NCI-H2196 (cell line): ENCODE measurements at regions not wholly inside any gene's neighbourhood (a gene's known extent, or its start where the extent isn't known, plus 50 kb on each side); places are given as distances from the start of the nearest gene placed in this dataset.
"Not testable (repeated sequence)": the region's sequence is repeated elsewhere in the genome, so short reads cannot be mapped to it uniquely, and the experiment has no call there.

Experiments used
- DNase-seq: peaks from one replicate; lab custom pipeline; 2025; ENCODE audit not compliant: unreplicated experiment; lab: John Stamatoyannopoulos, UW

DNA sequence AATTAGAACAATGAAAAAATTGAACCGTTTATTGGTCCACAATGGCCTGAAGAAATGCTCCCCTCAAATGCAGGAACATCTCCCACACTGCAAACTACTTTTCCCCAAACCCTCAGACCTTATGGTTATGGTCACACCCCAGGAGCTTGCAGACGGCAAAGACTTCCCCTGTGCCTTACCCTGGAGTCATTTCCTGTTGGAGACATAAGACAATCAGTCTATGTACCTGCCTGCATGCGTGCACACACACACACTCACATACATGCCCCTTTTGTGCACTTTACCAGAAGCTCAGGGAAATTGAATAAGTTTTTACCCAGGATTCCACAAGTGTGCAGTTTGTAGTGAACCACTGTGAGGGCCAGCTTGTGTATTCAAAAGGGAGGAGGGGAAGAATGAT is 281.9 kb upstream of the CELF4 start:
- DNase-seq = no peak

GRCh38 chr18:37846996-37847395 is 281.4 kb upstream of the CELF4 start:
- DNase-seq = no peak

DNA sequence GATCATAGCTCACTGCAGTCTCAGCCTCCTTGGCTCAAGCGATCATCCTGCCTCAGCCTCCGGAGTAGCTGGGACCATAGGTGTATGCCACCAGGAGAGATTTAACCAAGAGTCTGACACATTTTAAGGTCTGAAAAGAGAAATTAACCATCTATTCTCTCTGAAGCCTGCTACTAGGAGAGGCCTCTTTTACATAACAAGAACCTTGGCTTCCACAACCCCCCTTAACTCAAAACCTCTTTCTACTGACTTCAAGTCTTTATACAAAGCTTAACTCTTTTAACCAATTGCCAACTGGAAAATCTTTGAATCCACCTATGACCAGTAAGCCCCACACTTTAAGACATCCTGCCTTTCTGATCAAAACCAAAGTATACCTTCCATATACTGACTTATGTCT is 279.9 kb upstream of the CELF4 start:
- DNase-seq = no peak

DNA sequence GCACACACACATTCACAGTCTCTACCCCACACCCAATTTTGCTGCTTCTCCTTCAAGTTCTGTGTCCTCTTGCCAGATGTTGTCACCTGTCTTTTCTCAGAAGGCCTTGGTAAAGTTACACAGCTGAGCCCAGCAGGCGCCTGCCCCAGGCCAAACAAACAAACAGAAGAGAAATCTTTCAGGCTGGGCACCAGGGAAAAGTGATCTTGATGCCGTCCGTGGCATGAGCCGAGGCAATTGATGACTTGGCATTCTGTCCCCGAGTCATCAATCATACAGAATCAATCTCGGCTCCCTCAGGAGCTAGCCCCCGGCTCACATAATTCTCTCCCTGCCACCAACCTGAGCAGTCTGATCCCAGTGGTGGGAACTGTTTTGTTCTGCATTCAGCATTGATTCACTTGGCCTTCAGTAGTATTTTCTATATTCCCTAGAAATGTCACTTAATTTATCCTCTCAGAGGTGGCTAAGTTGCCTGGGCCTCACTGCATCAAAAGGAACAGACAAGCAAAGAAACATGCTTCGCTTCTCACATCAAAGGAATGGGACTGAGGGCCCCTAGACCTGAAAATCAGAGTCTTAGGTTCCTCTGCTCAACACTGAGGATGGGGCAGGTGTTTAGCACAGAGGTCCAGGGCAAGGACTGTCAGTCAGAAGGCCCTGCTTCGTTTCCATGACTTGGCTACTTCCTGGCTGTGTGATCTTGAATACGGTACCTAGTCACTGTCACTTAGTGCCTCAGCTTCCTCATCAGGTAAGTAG is 278.8 kb upstream of the CELF4 start:
- DNase-seq = no peak

DNA sequence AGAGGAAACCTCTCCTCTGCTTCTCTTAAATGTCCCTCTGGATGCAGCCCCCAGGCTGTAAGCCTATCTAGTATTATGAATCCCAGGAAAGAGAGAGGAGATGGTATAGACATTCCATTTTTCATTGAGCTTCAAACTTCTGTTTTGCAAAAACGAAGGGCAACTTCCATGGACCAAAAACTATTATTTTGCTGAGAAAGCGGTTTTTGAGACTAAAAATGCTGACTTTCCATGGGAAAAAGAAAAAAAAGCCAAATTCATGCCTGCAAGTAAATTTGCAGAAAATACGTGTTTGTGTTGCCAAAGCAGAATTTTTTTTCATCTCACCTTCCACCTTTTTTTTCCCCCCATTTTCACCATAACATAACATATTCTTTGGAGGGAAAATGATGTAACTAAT is 272.5 kb upstream of the CELF4 start:
- DNase-seq = no peak

DNA sequence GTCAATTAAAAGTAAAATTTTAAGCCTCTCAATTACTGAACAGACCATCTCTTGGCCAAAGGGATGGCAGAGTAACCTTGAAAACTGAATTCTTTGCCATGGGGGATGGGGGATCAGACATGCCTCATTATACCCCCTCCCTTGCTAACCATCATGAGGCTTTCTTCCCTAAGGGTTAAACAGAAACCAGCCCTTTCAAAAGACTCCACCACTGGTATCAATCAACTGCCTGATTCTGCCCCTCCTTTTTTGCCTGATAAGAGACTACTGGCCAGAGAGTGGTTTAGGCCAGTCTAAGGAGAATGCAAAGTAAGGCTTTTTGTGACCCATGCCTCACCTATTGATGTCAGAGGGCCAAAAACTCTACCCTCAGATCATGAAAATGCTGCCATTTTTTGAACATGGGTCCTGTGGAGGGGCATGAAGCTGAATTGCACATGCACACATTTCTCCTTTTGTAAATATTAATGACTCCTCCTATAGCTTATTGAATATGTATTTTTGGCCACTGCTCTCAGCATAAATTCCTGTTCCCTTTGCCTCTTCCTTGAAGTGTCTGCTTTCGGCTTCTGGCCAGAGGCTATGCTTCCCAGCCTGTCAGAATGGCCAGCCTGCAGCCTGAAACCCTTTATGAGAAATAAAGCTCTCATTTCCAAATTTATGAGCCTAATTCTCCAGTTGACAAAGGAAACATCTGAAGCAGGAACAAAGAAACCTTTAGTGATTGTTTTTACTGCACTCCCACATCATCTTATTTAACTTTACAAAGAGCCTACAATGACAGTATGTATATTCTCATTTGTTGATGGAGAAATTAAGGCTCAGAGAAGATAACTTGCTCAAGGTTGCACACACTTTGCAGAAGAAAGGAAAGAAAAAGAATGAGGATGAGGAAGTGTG is 270.7 kb upstream of the CELF4 start:
- no peak for DNase-seq

DNA sequence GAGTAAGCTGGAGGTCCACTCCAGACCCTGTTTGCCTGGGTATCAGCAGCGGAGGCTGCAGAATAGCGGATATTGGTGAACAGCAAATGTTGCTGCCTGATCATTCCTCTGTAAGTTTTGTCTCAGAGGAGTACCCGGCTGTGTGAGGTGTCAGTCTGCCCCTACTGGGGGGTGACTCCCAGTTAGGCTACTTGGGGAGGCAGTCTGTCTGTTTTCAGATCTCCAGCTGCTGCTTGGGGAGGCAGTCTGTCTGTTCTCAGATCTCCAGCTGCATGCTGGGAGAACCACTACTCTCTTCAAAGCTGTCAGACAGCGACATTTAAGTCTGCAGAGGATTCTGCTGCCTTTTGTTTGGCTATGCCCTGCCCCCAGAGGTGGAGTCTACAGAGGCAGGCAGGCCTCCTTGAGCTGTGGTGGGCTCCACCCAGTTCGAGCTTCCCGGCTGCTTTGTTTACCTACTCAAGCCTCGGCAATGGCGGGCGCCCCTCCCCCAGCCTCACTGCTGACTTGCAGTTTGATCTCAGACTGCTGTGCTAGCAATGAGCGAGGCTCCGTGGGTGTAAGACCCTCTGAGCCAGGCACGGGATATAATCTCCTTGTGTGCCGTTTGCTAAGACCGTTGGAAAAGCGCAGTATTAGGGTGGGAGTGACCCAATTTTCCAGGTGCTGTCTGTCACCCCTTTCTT is 266.6 kb upstream of the CELF4 start:
- not testable (repeated sequence) for DNase-seq

GRCh38 chr18:37812961-37813360 is 247.4 kb upstream of the CELF4 start:
- DNase-seq = no peak

DNA sequence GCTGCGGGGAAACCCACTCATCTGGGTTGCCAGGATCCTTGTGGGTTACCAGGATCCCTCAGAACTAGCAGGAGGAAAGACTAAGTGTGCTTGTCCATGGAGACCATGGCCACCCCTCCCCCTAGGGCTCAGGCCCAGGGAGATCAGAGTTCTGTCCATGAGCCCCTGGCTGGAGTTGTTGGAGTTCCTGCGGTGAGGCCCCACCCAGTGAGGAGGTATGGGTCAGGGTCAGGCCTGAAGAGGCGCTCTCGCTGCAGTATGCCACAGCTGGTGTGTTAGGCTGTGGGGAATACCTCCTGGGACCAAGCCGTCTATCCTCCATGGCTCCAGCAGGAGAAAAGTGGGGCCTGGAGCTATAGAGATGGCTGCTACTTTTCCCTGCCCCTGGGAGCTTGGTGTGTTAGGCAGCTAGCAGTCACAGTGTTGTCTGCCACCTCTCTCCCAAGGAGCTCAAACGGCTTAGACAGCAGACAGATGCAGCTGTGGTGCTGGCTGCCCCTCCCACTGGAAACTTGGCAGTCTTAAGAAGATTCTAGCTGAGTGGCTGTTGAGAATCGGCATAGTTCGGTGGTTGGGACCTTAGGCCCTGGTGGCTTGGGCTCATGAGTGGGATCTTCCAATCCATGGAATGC is 240.3 kb upstream of the CELF4 start:
- no peak for DNase-seq

DNA sequence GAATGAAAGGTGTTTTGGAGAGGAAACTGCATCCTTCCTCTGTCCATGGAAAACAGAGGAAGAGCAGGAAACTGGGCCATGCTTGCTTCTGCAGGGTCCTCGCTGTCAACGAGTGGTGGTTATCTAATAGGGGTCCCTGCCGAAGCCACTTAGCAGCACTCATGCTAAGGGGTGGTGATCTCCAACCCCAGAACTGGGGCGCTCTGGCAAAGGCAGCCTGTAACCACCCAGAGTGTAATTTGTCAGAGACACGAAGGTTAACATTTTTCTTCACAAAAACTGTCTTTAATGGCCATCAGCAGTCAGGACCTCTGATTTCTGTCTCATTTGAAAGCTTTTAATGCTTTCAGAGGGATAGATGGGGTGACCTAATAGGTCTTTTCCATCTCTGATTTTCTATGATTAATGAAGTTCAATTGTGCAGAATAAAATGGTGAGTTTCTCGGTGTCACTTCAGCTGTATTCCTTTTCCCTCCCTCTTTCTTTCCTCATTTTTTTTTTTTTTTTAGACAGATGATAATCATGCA is 231.3 kb upstream of the CELF4 start:
- DNase-seq = no peak

- no peak for DNase-seq
These were observed 221.9 kb upstream of the CELF4 start for GRCh38 chr18:37787452-37787851.

DNA sequence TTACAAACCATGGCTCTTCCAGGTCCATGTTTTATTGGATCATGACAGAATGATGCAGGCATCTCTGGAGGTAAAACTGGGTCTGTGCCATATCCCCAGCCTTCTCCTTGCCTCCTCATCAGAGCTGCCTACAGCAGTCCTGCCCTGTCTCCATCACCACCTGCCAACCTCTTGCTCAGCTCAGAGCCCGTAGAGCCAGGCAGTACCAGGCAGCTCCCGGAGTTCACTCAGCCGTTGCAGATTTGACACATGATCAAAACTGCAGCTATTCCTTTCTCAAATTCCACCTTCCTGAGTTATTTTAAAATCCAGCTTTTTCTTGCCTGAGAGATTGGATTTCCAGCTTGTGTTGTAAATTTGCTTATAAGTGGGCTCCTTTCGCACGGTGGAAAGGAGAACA is 218.2 kb upstream of the CELF4 start:
- DNase-seq = no peak

GRCh38 chr18:37779220-37779619 is 213.6 kb upstream of the CELF4 start:
- no peak for DNase-seq

GRCh38 chr18:37778417-37779165 is 213.0 kb upstream of the CELF4 start:
- peak; percentile 47 for DNase-seq

DNA sequence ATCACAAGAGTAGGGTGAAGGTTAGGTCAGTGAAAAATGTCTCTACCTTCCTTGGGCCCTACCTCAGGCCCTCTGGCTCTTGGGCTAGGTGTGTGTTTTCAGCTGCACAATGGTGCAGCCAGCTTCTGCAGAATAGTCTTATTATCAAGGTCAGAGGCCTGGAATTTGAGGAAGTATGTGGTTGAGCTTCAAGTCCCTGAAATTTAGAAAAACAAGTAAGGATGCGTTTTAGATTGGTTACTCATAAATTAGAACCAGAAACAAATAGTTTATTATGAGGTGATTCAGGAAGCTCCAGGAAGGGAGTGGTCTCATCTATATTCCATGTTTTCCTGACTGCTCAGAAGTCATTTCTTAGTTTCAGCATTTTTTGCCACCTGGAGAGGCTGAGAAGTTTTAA is 204.2 kb upstream of the CELF4 start:
- no peak for DNase-seq

DNA sequence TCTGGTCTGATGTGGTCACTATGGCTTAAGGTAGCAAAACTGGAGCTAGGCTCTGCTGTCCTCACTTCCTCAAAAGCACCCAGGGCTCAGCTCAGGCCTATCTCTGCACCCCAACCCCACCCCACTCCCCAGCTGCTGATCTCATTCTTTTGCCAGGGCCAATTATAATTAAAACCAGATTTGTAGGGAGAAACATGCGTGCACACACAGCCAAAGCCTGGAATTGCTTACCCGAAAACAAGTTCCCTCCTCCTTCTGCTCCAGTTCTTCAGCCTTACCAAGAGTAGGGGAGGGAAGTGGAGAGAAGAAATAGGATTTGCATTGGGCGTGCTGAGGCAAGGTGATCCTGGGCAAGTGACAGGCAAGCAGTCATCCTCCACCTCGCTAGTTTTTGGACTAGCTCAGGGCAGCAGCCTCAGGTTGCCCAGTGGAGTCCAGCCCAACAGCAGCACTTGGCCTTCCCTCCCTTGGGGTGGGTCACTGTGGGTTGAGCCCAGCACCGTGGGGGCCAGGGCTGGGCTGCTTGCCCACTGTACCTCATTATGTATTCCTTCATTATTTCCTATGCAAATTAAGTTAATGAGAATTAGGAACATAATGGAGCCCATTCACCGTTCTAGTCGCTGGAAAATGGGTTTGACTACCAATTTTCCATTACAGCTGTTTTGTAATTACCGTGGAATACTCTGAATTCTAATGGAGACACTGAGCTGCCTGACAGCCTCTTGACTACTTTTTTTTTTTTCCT is 199.1 kb upstream of the CELF4 start:
- DNase-seq = no peak

DNA sequence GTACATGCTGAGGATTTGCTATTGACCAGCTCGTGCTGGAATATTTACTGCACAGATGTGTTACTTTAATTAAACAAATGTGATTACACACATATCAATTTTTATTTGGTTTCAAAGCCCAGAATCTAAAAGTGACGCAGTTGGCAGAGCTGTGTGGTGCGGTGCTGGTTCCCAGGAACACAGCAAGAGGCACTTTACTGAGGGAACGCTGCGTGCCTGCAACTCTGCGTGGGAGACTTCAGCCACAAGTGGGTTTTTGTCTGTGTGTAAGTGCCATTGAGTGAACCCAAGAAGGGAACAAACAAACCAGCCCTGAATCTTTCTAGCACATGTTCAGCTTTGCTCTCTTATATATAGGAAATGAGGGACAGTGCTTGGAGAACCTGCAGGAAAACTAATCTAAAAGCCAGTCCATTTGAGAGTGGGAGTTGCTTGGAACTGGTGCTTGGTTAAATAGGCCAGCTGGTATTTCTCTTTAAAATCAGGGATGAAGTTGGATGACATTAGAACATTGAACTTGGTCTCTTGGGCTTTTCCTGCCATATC is 196.6 kb upstream of the CELF4 start:
- DNase-seq = no peak

DNA sequence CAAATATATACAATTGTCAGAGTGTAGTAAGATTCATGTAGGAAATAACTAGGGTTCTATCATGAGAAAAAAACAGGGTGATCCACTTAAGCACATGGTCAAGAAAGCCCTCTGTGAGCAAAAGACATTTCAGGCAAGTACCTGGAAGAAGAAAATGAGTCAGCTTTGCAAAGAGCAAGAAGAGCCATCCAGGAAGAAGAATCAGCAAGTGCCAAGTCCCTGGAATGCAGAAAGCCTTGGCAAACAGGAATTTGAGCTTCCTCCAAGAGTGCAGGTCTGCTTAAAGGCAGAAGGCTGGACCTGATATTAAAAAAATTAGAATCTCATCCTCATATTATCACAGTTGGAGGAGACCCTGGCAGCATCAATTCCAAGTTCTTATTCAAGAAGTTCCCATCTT is 188.5 kb upstream of the CELF4 start:
- no peak for DNase-seq

GRCh38 chr18:37742436-37742835 is 176.8 kb upstream of the CELF4 start:
- DNase-seq = no peak
